SK-N-MC (cell line): ENCODE measurements at regions not wholly inside any gene's neighbourhood (a gene's known extent, or its start where the extent isn't known, plus 50 kb on each side); places are given as distances from the start of the nearest gene placed in this dataset.

ENCODE experiments used
- EZH2 ChIP-seq: fragments of 200-600 bp; sonication (generic); IDR thresholded peaks from one replicate; pipeline ENCODE4 v1.6.1; 2017; ENCODE audit warnings: antibody characterized with exemption
- FOXP2 ChIP-seq: optimal IDR thresholded peaks from 2 replicates; pipeline ENCODE3; 2011; ENCODE audit warnings: mild to moderate bottlenecking, moderate library complexity; ENCODE audit not compliant: insufficient read depth; ENCODE audit errors: extremely low read length, control extremely low read depth
- POLR2AphosphoS5 ChIP-seq: IDR thresholded peaks from 2 replicates; pipeline ENCODE4 v1.6.1; 2012; ENCODE audit warnings: mild to moderate bottlenecking, low read depth, low read length, borderline replicate concordance

- TF ChIP-seq POLR2AphosphoS5 (no peak), EZH2 (no peak), FOXP2 (no peak)
Measured at GRCh38 chr20:50453533-50454244, 56.5 kb upstream of the PTPN1 start.
